Neural progenitor cell (in vitro differentiated cells): ENCODE measurements at regions not wholly inside any gene's neighbourhood (a gene's known extent, or its start where the extent isn't known, plus 50 kb on each side); places are given as distances from the start of the nearest gene placed in this dataset.
"Not testable (repeated sequence)": the region's sequence is repeated elsewhere in the genome, so short reads cannot be mapped to it uniquely, and the experiment has no call there.

ENCODE experiments used
- DNase-seq: peaks from one replicate; pipeline ENCODE4 v3.0.0-alpha.2; 2016; ENCODE audit warnings: low spot score
- H2AFZ ChIP-seq: fragments of 200-600 bp; sonication (generic); replicated peaks from 2 replicates; pipeline ENCODE4 v1.6.1; 2016; ENCODE audit warnings: antibody characterized with exemption
- H3F3A ChIP-seq: fragments of 200-600 bp; sonication (generic); 2 replicates; pipeline ENCODE4 v1.6.1; 2016; ENCODE audit warnings: antibody characterized with exemption, low read depth
- H3K27ac ChIP-seq: fragments of 200-600 bp; sonication (generic); 2 replicates; pipeline ENCODE4 v1.5.1; 2016; ENCODE audit warnings: mild to moderate bottlenecking
- H3K27me3 ChIP-seq: fragments of 200-600 bp; sonication (generic); 2 replicates; pipeline ENCODE4 v1.6.1; 2016; ENCODE audit warnings: mild to moderate bottlenecking, moderate library complexity
- H3K36me3 ChIP-seq: fragments of 200-600 bp; sonication (generic); 2 replicates; pipeline ENCODE4 v1.5.1; 2016
- H3K4me1 ChIP-seq: fragments of 200-600 bp; sonication (generic); 2 replicates; pipeline ENCODE4 v1.6.1; 2016; ENCODE audit warnings: mixed run types
- H3K4me2 ChIP-seq: fragments of 200-600 bp; sonication (generic); 2 replicates; pipeline ENCODE4 v1.6.1; 2016
- H3K4me3 ChIP-seq: fragments of 200-600 bp; sonication (generic); 2 replicates; pipeline ENCODE4 v1.5.1; 2016
- H3K79me2 ChIP-seq: fragments of 200-600 bp; sonication (generic); 2 replicates; pipeline ENCODE4 v1.6.1; 2016; ENCODE audit warnings: low read depth
- H3K9ac ChIP-seq: fragments of 200-600 bp; sonication (generic); 2 replicates; pipeline ENCODE4 v1.6.1; 2016
- H3K9me3 ChIP-seq: fragments of 200-600 bp; sonication (generic); 2 replicates; pipeline ENCODE4 v1.5.1; 2016; ENCODE audit warnings: low read depth
- H4K20me1 ChIP-seq: fragments of 200-600 bp; sonication (generic); 2 replicates; pipeline ENCODE4 v1.6.1; 2016; ENCODE audit warnings: low read depth
- H3K27ac Mint-ChIP-seq: 3 replicates; pipeline ENCODE4 v1.8.0; 2021; ENCODE audit warnings: mixed read lengths
- H3K27me3 Mint-ChIP-seq: 2 replicates; pipeline ENCODE4 v1.8.0; 2022; ENCODE audit warnings: low read depth, mild to moderate bottlenecking, inconsistent platforms, moderate library complexity, mixed read lengths; ENCODE audit not compliant: insufficient read depth
- H3K36me3 Mint-ChIP-seq: 3 replicates; pipeline ENCODE4 v1.8.0; 2021; ENCODE audit warnings: mixed read lengths
- H3K4me1 Mint-ChIP-seq: 3 replicates; pipeline ENCODE4 v1.8.0; 2021; ENCODE audit warnings: mixed read lengths
- H3K4me3 Mint-ChIP-seq: 3 replicates; pipeline ENCODE4 v1.8.0; 2021; ENCODE audit warnings: mild to moderate bottlenecking, moderate library complexity, mixed read lengths
- H3K9me3 Mint-ChIP-seq: 3 replicates; pipeline ENCODE4 v1.8.0; 2020; ENCODE audit warnings: mixed read lengths
- EZH2 ChIP-seq: fragments of 200-600 bp; sonication (generic); IDR thresholded peaks from 2 replicates; pipeline ENCODE4 v1.6.1; 2017; ENCODE audit warnings: antibody characterized with exemption, mild to moderate bottlenecking, moderate library complexity
- EZH2phosphoT487 ChIP-seq: fragments of 200-600 bp; sonication (generic); IDR thresholded peaks from 2 replicates; pipeline ENCODE4 v1.6.1; 2017; ENCODE audit warnings: antibody characterized with exemption
- TF ChIP-seq, protein P1 (sequence below): fragments of 200-600 bp; sonication (generic); IDR thresholded peaks from 2 replicates; pipeline ENCODE4 v1.5.1; 2017; ENCODE audit warnings: antibody characterized with exemption, mild to moderate bottlenecking

DNA sequence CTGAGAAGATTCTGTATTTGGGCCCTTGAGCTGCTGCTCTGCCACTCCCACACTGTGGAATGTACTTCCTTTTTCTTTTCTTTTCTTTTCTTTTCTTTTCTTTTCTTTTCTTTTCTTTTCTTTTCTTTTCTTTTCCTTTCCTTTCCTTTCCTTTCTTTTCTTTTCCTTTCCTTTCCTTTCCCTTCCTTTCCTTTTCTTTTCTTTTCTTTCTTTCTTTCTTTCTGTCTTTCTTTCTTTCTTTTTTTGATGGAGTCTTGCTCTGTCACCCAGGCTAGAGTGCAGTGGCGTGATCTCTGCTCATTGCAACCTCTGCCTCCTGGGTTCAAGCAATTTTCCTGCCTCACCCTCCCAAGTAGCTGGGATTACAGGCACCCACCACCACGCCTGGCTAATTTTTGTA is 89.8 kb downstream of the DNAAF6 start:
- not testable (repeated sequence) for H3K9me3 Mint-ChIP-seq, H3K27me3 ChIP-seq, H3K79me2 ChIP-seq, H3K27ac Mint-ChIP-seq, H2AFZ ChIP-seq, DNase-seq, H3K4me3 ChIP-seq, H3K4me3 Mint-ChIP-seq, H3K36me3 Mint-ChIP-seq, H4K20me1 ChIP-seq, H3K27me3 Mint-ChIP-seq, H3K4me1 Mint-ChIP-seq, H3K9ac ChIP-seq, H3K4me1 ChIP-seq, H3K27ac ChIP-seq, H3K36me3 ChIP-seq, H3K4me2 ChIP-seq, H3F3A ChIP-seq, H3K9me3 ChIP-seq

DNA sequence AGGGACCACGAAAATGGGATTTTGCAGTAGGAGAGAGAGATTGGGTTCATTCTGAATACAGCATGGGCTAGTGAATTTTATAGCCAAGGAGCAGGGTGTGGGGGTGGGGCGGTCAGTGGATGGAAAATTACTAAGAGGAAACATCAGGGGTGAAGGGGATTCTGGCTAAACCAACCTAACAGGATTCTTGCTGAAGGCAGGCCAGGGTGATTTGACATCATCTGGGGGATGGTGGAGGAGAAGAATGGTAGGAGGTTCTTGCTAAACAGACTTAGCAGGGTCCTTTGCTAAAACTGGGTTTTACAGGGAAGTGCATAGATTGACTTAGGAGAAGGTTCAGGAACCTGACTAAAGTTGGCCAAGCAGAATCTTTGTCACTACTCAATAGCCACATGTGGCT is 91.9 kb downstream of the DNAAF6 start:
- Histone ChIP-seq H3K9ac (no peak overlapping the region), H3K4me3 (no peak overlapping the region), H3F3A (no peaks in the 10 kb centered on the region), H3K9me3 (peaks cover 3% of the 10 kb centered on the region), H3K27me3 (no peaks in the 10 kb centered on the region), H4K20me1 (no peaks in the 10 kb centered on the region), H2AFZ (no peak overlapping the region), H3K27ac (no peak overlapping the region), H3K4me1 (no peaks in the 10 kb centered on the region), H3K4me2 (no peak overlapping the region), H3K79me2 (no peaks in the 10 kb centered on the region), H3K36me3 (no peaks in the 10 kb centered on the region)
- TF ChIP-seq EZH2phosphoT487, result no peak
- TF ChIP-seq EZH2, result no peak
- TF ChIP-seq, protein P1, sequence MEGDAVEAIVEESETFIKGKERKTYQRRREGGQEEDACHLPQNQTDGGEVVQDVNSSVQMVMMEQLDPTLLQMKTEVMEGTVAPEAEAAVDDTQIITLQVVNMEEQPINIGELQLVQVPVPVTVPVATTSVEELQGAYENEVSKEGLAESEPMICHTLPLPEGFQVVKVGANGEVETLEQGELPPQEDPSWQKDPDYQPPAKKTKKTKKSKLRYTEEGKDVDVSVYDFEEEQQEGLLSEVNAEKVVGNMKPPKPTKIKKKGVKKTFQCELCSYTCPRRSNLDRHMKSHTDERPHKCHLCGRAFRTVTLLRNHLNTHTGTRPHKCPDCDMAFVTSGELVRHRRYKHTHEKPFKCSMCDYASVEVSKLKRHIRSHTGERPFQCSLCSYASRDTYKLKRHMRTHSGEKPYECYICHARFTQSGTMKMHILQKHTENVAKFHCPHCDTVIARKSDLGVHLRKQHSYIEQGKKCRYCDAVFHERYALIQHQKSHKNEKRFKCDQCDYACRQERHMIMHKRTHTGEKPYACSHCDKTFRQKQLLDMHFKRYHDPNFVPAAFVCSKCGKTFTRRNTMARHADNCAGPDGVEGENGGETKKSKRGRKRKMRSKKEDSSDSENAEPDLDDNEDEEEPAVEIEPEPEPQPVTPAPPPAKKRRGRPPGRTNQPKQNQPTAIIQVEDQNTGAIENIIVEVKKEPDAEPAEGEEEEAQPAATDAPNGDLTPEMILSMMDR, result no peak
- Mint-ChIP-seq H3K4me1 (no peaks in the 10 kb centered on the region), H3K27ac (no peak overlapping the region), H3K36me3 (peaks cover 2% of the 10 kb centered on the region), H3K4me3 (no peak overlapping the region), H3K9me3 (peaks cover 3% of the 10 kb centered on the region), H3K27me3 (no peaks in the 10 kb centered on the region)
- DNase-seq, result no peak

DNA sequence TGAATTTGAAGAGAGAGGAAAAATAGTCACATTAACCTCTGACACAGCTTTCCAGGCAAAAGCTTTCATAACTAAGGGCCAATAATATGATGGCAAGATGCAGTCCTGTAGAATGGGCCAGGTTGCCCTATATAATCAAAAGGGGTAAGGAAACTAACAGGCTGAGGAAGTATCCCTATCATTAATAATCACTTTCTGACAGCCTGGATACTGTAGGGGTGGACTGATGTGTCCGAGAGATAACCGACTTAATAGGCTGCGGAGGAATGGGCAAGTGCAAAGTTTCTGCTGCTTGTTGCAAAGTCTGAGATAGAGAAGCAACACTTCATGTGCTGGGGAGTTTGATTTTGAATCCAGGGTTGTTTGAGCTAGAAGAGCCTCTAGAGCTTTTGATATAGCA is 94.8 kb downstream of the DNAAF6 start:
- peaks cover 7% of the 10 kb centered on the region for H3K9me3 Mint-ChIP-seq

DNA sequence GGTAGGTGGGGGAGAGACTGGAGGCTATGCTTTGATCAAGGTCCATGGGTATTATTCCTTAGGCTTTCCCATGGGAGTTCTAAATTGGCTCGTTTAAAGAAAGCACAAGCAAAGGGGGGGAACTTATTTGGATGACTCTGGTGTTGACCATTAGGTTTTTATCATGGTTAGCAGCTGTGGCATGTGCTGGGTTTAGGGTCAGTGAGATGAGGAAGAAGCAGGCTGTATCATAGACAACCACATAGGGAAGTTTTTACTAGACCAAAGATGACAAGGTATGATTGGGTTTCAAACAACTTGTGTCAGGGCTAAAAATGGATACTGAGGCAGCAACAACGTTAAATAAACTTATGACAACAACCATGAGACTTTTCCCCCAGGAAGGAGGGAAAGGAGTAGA is 97.7 kb downstream of the DNAAF6 start:
- no peak overlapping the region for H3K27ac ChIP-seq
- no peaks in the 10 kb centered on the region for H3K27me3 Mint-ChIP-seq

More for the DNA sequence above, 94.8 kb downstream of the DNAAF6 start:
- DNase-seq, result no peak
- Mint-ChIP-seq H3K27ac (no peak overlapping the region), H3K27me3 (no peaks in the 10 kb centered on the region), H3K4me1 (no peaks in the 10 kb centered on the region), H3K36me3 (peaks cover 3% of the 10 kb centered on the region), H3K4me3 (no peak overlapping the region)
- Histone ChIP-seq H3K9me3 (peaks cover 13% of the 10 kb centered on the region), H3K36me3 (no peaks in the 10 kb centered on the region), H3K27ac (no peak overlapping the region), H3K27me3 (no peaks in the 10 kb centered on the region), H3F3A (no peaks in the 10 kb centered on the region), H3K4me3 (no peak overlapping the region), H3K79me2 (no peaks in the 10 kb centered on the region), H3K4me2 (no peak overlapping the region), H3K4me1 (no peaks in the 10 kb centered on the region), H2AFZ (no peak overlapping the region), H3K9ac (no peak overlapping the region), H4K20me1 (no peaks in the 10 kb centered on the region)
- TF ChIP-seq EZH2 (no peak), EZH2phosphoT487 (no peak)
- TF ChIP-seq, protein P1, result no peak

More for the DNA sequence above, 97.7 kb downstream of the DNAAF6 start:
- Histone ChIP-seq H3K9ac (no peak overlapping the region), H3K79me2 (no peaks in the 10 kb centered on the region), H4K20me1 (no peaks in the 10 kb centered on the region), H2AFZ (no peak overlapping the region), H3K4me2 (no peak overlapping the region), H3K4me1 (no peaks in the 10 kb centered on the region), H3K9me3 (peaks cover 13% of the 10 kb centered on the region), H3F3A (no peaks in the 10 kb centered on the region), H3K36me3 (no peaks in the 10 kb centered on the region), H3K4me3 (no peak overlapping the region), H3K27me3 (no peaks in the 10 kb centered on the region)
- no peak overlapping the region for H3K27ac Mint-ChIP-seq
- DNase-seq, result no peak
- peaks cover 1% of the 10 kb centered on the region for H3K36me3 Mint-ChIP-seq
- TF ChIP-seq, protein P1, result no peak
- no peak for TF ChIP-seq EZH2phosphoT487
- H3K4me3 Mint-ChIP-seq, result no peak overlapping the region
- no peaks in the 10 kb centered on the region for H3K4me1 Mint-ChIP-seq
- H3K9me3 Mint-ChIP-seq, result peaks cover 5% of the 10 kb centered on the region
